GM06990 (cell line): ENCODE measurements at regions not wholly inside any gene's neighbourhood (a gene's known extent, or its start where the extent isn't known, plus 50 kb on each side); places are given as distances from the start of the nearest gene placed in this dataset.

Experiments
- DNase-seq: peaks from one replicate; pipeline ENCODE4 v3.0.0-alpha.2; 2011; ENCODE audit not compliant: insufficient read length; ENCODE audit errors: extremely low read depth
- H3K27me3 ChIP-seq: replicated peaks from 2 replicates; pipeline ENCODE4 v1.6.0; 2011; ENCODE audit warnings: low read length; ENCODE audit not compliant: control insufficient read depth, insufficient read depth
- H3K36me3 ChIP-seq: 2 replicates; pipeline ENCODE4 v1.5.1; 2011; ENCODE audit warnings: low read length; ENCODE audit not compliant: control insufficient read depth, insufficient read depth
- H3K4me3 ChIP-seq: replicated peaks from 2 replicates; pipeline ENCODE4 v1.5.1; 2011; ENCODE audit warnings: low read depth, mild to moderate bottlenecking, control low read depth, low read length
- CTCF ChIP-seq: IDR thresholded peaks from 2 replicates; pipeline ENCODE4 v1.5.1; 2011; ENCODE audit warnings: low read length, control low read depth, mild to moderate bottlenecking, inconsistent platforms; ENCODE audit not compliant: insufficient read depth, poor library complexity, severe bottlenecking

DNA sequence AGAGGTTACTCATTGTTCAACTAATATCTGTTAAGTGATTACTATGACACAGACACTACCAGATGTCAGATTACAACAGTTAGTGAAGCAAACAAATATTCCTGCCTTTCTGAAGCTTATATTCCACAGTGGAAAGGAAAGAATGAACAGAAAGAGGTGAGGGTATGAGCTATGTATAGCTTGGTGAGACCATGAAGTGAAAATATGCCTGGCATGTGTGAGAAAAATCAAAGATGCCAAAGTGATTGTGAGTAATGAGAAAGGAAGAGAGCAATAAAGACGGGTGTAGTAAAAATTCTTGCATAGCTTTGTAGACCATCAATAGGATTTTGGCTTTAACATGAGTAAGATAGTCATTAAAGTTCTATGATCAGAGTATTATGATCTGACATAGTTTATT, 734.5 kb upstream of the NUDT12 start:
- Histone ChIP-seq H3K27me3 (no peaks in the 10 kb centered on the region), H3K4me3 (no peak overlapping the region), H3K36me3 (no peaks in the 10 kb centered on the region)
- no peak for TF ChIP-seq CTCF
- no peak for DNase-seq

GRCh38 chr5:104295991-104296390, 733.4 kb upstream of the NUDT12 start:
- no peak for DNase-seq
- Histone ChIP-seq H3K4me3 (no peak overlapping the region), H3K36me3 (no peaks in the 10 kb centered on the region), H3K27me3 (no peaks in the 10 kb centered on the region)
- no peak for TF ChIP-seq CTCF

GRCh38 chr5:104283136-104283535, 720.5 kb upstream of the NUDT12 start:
- Histone ChIP-seq H3K4me3 (no peak overlapping the region), H3K36me3 (no peaks in the 10 kb centered on the region), H3K27me3 (no peaks in the 10 kb centered on the region)
- DNase-seq, result no peak
- no peak for TF ChIP-seq CTCF

- Histone ChIP-seq H3K4me3 (no peak overlapping the region), H3K27me3 (no peaks in the 10 kb centered on the region), H3K36me3 (no peaks in the 10 kb centered on the region)
- no peak for DNase-seq
- TF ChIP-seq CTCF, result no peak
Observed at GRCh38 chr5:104273725-104274124, 711.1 kb upstream of the NUDT12 start.

GRCh38 chr5:104267320-104268015, 704.9 kb upstream of the NUDT12 start:
- no peak overlapping the region for H3K4me3 ChIP-seq
- no peak for TF ChIP-seq CTCF

GRCh38 chr5:104266161-104266560, 703.6 kb upstream of the NUDT12 start:
- H3K4me3 ChIP-seq, result no peak overlapping the region
- no peak for DNase-seq
- TF ChIP-seq CTCF, result no peak
- no peaks in the 10 kb centered on the region for H3K36me3 ChIP-seq
- H3K27me3 ChIP-seq, result no peaks in the 10 kb centered on the region

More at GRCh38 chr5:104267320-104268015, 704.9 kb upstream of the NUDT12 start:
- H3K27me3 ChIP-seq, result no peaks in the 10 kb centered on the region
- no peaks in the 10 kb centered on the region for H3K36me3 ChIP-seq
- DNase-seq, result no peak
